ENCODE measurements at regions not wholly inside any gene's neighbourhood (a gene's known extent, or its start where the extent isn't known, plus 50 kb on each side); places are given as distances from the start of the nearest gene placed in this dataset.

- no peak for DNase-seq
These were observed 485.7 kb upstream of the ZNF385D start for GRCh38 chr3:22236490-22237270.

GRCh38 chr3:22239011-22239410 lies 488.0 kb upstream of the ZNF385D start:
- DNase-seq, result no peak

GRCh38 chr3:22241110-22241509 lies 490.1 kb upstream of the ZNF385D start:
- DNase-seq, result no peak

- DNase-seq, result no peak
These were observed 493.9 kb upstream of the ZNF385D start for GRCh38 chr3:22244761-22245521.

GRCh38 chr3:22245811-22246583 lies 495.0 kb upstream of the ZNF385D start:
- no peak for DNase-seq

- DNase-seq, result no peak
These were observed 498.6 kb upstream of the ZNF385D start for GRCh38 chr3:22249658-22250057.

GRCh38 chr3:22257252-22257651 lies 506.2 kb upstream of the ZNF385D start:
- no peak for DNase-seq

GRCh38 chr3:22262386-22262785 lies 511.4 kb upstream of the ZNF385D start:
- DNase-seq, result no peak

GRCh38 chr3:22263042-22263441 lies 512.0 kb upstream of the ZNF385D start:
- DNase-seq, result no peak

- DNase-seq, result no peak
These were observed 514.4 kb upstream of the ZNF385D start for GRCh38 chr3:22265403-22265802.

GRCh38 chr3:22269831-22270230 lies 518.8 kb upstream of the ZNF385D start:
- no peak for DNase-seq

GRCh38 chr3:22276351-22276750 lies 525.3 kb upstream of the ZNF385D start:
- no peak for DNase-seq

- DNase-seq, result no peak
These were observed 533.5 kb upstream of the ZNF385D start for GRCh38 chr3:22284559-22284958.

- DNase-seq, result no peak
These were observed 537.7 kb upstream of the ZNF385D start for GRCh38 chr3:22288756-22289155.

GRCh38 chr3:22292681-22293080 lies 541.7 kb upstream of the ZNF385D start:
- DNase-seq, result no peak

GRCh38 chr3:22296601-22297000 lies 545.6 kb upstream of the ZNF385D start:
- DNase-seq, result no peak

- no peak for DNase-seq
These were observed 546.4 kb upstream of the ZNF385D start for GRCh38 chr3:22297436-22297835.

- no peak for DNase-seq
These were observed 555.4 kb upstream of the ZNF385D start for GRCh38 chr3:22306454-22306853.

GRCh38 chr3:22308871-22309270 lies 557.9 kb upstream of the ZNF385D start:
- DNase-seq, result no peak

- DNase-seq, result no peak
These were observed 564.9 kb upstream of the ZNF385D start for GRCh38 chr3:22315925-22316324.

- DNase-seq, result no peak
These were observed 567.3 kb upstream of the ZNF385D start for GRCh38 chr3:22318325-22318724.

- no peak for DNase-seq
These were observed 568.4 kb upstream of the ZNF385D start for GRCh38 chr3:22319446-22319845.

GRCh38 chr3:22322861-22323260 lies 571.9 kb upstream of the ZNF385D start:
- DNase-seq, result no peak

GRCh38 chr3:22326305-22326704 lies 575.3 kb upstream of the ZNF385D start:
- no peak for DNase-seq

All from NCI-H1092 treated with DMSO at 0.1 percent for 48 hours (cell line).